OCI-M1 (cell line): ENCODE measurements at regions not wholly inside any gene's neighbourhood (a gene's known extent, or its start where the extent isn't known, plus 50 kb on each side); places are given as distances from the start of the nearest gene placed in this dataset.
"Not testable (repeated sequence)": the region's sequence is repeated elsewhere in the genome, so short reads cannot be mapped to it uniquely, and the experiment has no call there.

Experiments
- DNase-seq: peaks from one replicate; lab custom pipeline; 2025; lab: John Stamatoyannopoulos, UW

- DNase-seq: no peak
Measured at GRCh38 chr2:175256806-175257585, 75.5 kb upstream of the ATP5MC3 start.

- not testable (repeated sequence) for DNase-seq
Measured at GRCh38 chr2:175256391-175256790, 74.9 kb upstream of the ATP5MC3 start.

GRCh38 chr2:175253871-175254270 lies 72.4 kb upstream of the ATP5MC3 start:
- no peak for DNase-seq

GRCh38 chr2:175251425-175252041 lies 70.0 kb upstream of the ATP5MC3 start:
- peak; percentile 61 for DNase-seq

GRCh38 chr2:175247159-175247558 lies 65.6 kb upstream of the ATP5MC3 start:
- DNase-seq: no peak

GRCh38 chr2:175244697-175245096 lies 63.2 kb upstream of the ATP5MC3 start:
- no peak for DNase-seq

- no peak for DNase-seq
Measured at GRCh38 chr2:175241691-175242090, 60.2 kb upstream of the ATP5MC3 start.

GRCh38 chr2:175240033-175240432 lies 58.5 kb upstream of the ATP5MC3 start:
- DNase-seq: not testable (repeated sequence)

GRCh38 chr2:175236930-175237329 lies 55.4 kb upstream of the ATP5MC3 start:
- DNase-seq: no peak

- peak; percentile 31 for DNase-seq
Measured at GRCh38 chr2:175234650-175235049, 53.1 kb upstream of the ATP5MC3 start.

- peak; percentile 73 for DNase-seq
Measured at GRCh38 chr2:175234153-175234552, 52.6 kb upstream of the ATP5MC3 start.

- DNase-seq: peak; percentile 74
Measured at GRCh38 chr2:175233135-175233719, 51.7 kb upstream of the ATP5MC3 start.
